HG03175 (cell line): ENCODE measurements at regions not wholly inside any gene's neighbourhood (a gene's known extent, or its start where the extent isn't known, plus 50 kb on each side); places are given as distances from the start of the nearest gene placed in this dataset.

Experiments
- ATAC-seq: cut with Tn5 transposase; IDR thresholded peaks from one replicate; pipeline ENCODE4 v1.9.1; 2021; ENCODE audit warnings: mild to moderate bottlenecking, moderate library complexity; ENCODE audit not compliant: unreplicated experiment

GRCh38 chr1:38270849-38271633 lies 224.4 kb upstream of the POU3F1 start:
- no peak for ATAC-seq

DNA sequence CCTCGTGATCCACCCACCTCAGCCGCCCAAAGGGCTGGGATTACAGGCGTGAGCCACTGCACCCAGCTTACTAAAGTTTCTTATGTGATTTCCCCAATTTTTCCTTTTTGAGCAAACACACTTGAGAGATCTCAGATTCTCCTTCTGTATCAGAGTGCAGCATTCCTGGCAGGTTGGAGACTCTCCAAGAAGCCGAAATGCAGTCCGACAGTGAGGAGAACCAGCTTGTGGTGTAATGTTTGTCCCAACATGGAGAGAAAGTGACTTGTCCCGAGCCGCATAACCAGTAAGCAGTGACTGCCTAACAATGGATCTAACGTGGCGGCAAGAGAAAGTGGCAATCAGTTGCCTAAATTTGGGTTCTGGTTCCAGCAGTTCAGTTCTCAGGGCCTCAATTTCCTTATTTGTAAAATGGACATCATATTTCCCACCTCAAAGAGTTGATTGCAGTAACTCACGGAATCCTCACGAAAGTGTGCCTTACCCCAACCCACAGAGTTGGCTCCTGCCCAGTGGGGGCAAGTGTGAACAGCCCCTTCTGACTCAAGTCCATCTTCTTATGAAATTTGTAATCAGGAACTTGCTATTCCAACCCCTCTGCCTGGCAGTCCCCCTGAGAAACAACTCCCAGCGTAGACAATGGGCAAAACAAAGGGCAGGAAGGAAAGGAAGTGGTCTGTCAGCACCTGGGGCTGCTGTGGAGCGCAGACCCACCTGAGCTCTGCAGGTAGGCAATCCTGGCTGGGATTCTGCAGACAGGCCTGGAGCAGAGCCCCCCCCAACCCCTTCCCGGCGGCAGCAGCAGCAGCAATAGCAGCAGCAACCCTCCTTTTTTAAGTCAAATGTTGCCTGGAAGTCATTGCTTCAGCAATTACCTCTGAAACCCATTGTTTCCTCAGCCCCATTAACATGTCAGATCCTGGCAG lies 223.6 kb upstream of the POU3F1 start:
- ATAC-seq = no peak

GRCh38 chr1:38268226-38268625 lies 221.6 kb upstream of the POU3F1 start:
- ATAC-seq = no peak

- no peak for ATAC-seq
Observed at GRCh38 chr1:38267037-38268036, 220.7 kb upstream of the POU3F1 start.

DNA sequence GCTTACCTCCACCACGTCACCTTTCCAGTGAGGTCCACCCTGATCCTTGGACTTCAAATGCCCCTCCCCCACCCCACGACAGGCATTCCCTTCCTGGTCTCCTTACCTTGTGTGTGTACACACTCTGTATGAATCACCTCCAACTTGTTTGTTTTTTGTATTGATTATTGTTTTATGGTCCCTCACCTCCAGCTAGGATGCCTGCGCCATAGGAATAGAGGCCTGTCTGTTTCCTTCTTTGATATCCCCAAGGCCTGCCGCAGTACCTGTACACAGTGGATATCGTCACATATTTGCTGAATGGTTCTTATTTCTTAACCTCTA lies 219.6 kb upstream of the POU3F1 start:
- no peak for ATAC-seq

DNA sequence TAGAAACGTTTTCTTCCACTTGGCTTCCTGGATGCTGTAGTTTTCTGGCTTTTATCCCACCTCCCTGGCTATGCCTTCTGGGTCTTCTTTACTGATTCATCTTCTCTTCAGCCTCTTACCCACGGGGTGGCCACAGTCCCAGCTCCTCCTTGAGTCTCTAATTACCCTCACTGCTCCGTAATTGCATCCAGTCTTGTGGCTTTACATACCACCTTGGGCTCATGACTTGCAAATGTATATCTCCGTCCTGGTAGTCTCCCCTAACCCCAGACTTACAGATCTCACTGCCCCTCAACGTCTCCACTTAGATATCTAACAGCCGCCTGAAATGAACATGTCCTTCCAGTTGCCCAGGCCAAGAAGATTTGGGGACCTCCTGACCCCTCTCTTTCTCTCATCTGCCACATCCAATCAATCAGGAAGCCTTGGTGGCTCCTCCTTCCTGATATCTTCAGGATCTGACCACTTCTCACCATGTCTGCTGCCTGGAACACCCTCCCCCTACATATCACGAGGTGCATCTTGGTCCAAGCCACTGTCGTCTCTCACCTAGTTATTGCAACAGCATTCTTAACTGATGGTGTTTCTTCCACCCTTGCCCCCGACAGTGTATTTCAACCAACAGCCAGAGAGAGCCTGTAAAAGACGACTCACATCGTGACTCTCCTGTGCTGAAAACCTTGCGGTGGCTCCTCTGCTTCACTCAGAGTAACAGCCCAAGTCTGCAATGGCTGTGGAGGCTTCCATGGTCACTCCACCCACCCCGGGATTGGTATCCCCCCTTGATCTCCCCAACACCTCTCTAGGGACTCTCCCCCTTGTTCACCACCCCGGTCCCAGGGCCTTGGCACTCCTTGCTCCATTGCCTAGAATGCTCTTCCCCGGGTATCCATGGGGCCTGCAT lies 219.0 kb upstream of the POU3F1 start:
- no peak for ATAC-seq

DNA sequence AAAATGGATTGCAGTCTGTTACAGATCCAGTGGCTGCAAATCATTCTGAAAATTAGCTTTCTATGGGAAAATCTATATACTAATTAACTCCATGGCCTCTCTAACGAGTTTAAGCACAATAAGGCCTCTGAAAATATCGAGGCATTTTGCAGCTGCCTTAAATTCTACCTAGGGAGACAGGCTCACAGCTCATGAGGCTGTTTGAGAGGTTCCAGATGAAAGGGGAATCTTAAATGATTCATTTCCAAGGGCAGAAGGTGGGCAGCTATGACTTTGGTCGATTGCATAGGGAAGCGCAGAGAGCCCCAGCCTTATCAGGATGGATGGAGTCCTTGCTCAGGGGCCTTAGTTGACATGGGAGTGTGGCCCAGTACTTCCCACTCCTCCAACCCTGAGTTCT lies 216.8 kb upstream of the POU3F1 start:
- ATAC-seq = no peak

GRCh38 chr1:38261574-38261973 lies 215.0 kb upstream of the POU3F1 start:
- ATAC-seq = no peak

DNA sequence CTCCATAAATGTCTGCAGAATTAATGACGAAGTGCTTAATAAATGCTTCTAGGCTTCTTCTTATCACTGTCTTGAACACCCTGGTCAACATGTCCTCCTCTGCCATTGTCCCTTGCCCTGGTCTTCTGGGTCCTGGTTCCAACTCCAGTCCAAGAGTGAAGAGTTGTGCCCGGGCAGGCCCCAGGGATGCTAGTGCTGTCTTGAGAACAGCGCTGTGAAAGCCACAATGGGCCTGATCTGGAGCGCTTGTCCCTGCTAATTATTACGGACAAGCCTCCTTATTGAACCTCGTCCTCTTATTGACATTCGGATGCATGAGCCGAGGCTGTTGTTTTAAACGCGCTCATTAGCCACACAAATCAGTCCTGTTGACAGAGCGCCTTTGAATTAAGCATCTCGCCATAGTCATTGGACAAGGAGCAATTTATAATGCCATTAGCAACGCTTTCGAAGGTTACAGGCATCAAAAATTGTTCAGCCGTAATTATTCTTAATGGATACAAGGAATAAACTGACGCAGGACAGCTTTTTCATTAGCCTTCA lies 211.6 kb upstream of the POU3F1 start:
- ATAC-seq = no peak

- ATAC-seq = no peak
Observed at GRCh38 chr1:38257374-38257773, 210.8 kb upstream of the POU3F1 start.

DNA sequence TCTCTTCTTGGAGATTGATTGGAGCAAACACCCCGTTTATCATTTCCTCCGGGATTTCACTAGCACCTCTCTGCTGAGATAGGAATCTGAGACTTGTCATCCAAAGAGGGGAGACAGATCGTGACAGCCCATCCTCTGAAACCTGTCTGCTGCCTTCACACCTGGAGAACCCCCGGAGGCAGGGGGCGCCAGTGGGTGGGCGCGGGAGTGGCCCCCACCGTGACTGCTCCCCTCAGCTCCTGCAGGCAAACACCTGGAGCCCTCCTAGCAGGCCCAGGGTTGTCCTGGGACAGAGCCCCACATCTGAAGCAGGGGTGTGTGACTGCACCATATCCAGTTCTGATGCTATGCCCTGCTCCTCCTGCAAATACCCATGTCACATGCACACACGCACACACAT lies 209.5 kb upstream of the POU3F1 start:
- no peak for ATAC-seq

- no peak for ATAC-seq
Observed at GRCh38 chr1:38253314-38253713, 206.7 kb upstream of the POU3F1 start.

DNA sequence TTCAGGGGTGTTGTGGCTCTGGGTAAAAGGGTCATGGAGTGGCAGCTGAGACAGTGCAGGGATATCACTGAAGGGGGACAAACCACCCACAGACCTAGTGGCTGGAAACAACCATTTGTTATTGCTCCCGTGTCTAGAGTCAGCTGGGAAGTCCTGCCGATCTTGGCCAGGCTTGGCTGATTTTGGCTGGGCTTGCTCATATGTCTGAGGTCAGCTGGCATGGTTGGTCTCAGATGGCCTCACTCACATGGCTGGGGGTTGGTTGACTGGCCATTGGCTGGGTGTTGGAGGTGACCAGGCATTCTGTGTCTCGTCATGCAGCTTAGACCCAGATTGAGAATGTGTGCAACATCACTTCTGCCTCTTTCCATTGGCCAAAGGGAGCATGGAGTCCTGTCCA lies 203.8 kb upstream of the POU3F1 start:
- ATAC-seq = no peak

DNA sequence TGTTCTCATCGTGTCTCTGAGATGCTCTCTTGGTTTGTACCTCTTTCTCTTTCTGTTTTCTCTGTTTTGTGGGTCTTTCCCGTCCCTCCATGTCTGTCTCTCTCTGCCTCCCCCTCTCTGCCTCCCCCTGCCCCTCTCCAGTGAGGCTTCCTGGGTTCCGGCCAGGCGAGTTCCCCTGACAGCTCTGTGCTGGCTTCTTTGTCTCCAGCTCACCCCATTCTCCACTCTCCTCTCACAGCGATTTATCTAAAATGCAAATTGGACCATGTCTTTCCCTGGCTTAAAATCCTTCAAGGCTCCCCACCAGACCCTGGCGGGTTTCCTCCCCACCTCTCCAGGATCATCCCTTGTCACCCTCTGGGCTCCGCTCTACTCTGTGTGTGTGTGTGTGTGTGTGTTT lies 202.4 kb upstream of the POU3F1 start:
- ATAC-seq = no peak

DNA sequence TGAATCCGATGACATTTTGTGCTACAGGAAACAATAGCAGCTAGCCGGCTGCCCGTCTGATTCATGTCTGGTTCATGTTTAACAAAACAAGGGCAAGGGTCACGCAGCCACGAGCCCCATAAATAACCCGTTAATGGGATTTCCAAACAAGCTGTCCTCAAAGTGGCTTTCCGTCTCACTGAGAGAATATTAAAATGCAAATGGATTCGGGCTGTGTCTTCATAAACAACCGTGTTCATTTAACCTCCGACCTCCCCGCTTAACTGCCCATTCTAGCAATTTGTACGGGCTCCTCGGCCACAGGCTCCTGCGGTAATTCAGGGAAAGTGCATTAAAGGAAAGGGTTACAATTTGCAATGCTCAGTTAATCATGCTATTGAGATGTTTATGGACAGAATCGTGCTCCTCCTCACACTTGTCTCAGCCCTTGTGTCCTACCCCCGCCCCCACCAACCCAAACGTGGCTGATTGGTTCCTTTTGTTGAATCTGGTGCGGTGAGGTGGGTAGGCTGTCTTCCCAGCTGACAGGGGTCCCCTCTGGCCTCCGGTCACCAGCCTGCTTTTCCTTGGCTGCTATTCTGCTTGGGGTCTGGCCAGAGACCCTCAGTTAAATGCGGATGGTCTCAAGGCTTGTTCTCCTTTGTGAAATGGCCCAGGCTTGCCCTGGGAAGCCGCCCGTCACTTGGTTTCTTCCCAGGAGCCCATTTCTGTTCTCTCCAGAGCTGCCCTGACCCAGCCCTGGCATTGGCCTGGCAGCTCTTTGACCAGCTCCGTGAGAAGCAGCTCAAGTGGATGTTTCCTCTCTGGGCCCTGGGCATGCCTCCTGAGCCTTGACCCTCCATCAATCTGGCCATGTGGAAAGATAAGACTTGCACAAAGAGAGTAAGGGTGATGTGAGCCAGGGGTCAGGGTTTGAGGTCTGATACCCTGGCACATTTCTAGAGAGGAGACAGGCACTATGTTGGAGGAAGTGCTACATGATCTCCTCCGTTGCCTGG lies 200.7 kb upstream of the POU3F1 start:
- no peak for ATAC-seq

GRCh38 chr1:38244218-38244845 lies 197.7 kb upstream of the POU3F1 start:
- ATAC-seq = no peak

DNA sequence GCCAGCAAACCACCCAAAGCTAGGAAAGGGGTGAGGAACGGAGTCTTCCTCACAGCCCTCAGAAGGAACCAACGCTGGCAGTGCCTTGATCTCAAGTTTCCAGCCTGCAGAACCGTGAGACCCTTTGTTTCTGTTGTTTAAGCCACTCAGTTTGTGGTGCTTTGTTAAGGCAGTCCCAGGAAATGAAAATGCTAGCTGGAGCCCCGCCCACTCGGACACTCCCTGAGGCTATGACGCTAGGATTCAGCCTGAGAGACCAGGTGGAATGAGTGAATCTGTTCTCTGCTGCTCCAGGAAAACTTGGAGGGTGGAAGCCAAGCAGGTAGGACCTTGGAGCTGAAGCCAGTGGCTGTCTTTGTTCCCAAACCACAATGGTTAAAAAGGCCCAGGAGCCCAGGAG lies 196.5 kb upstream of the POU3F1 start:
- no peak for ATAC-seq

- no peak for ATAC-seq
Observed at GRCh38 chr1:38242506-38242905, 195.9 kb upstream of the POU3F1 start.
